Mesenchymal stem cell (in vitro differentiated cells and primary cell): ENCODE measurements at regions not wholly inside any gene's neighbourhood (a gene's known extent, or its start where the extent isn't known, plus 50 kb on each side); places are given as distances from the start of the nearest gene placed in this dataset.

Source experiments
- DNase-seq: peaks from one replicate; pipeline ENCODE4 v3.0.0-alpha.2; 2013
- H2AFZ ChIP-seq: one replicate; pipeline ENCODE4 v1.6.1; 2013; ENCODE audit warnings: low read depth, mild to moderate bottlenecking, control low read depth, inconsistent platforms, low read length, moderate library complexity
- H2AK5ac ChIP-seq: 2 replicates; pipeline ENCODE4 v1.6.1; 2013; ENCODE audit warnings: low read length, moderate library complexity, mild to moderate bottlenecking, inconsistent platforms; ENCODE audit not compliant: severe bottlenecking
- H2BK120ac ChIP-seq: one replicate; pipeline ENCODE4 v1.6.1; 2013; ENCODE audit warnings: low read depth, mild to moderate bottlenecking, inconsistent platforms, low read length, moderate library complexity
- H2BK12ac ChIP-seq, 2 experiments: one replicate each; pipeline ENCODE4 v1.6.1; 2013; ENCODE audit warnings: inconsistent platforms in 2 of 2, low read length in 2 of 2, mild to moderate bottlenecking in 2 of 2, moderate library complexity in 2 of 2, control low read depth in 1 of 2
- H2BK15ac ChIP-seq: one replicate; pipeline ENCODE4 v1.6.1; 2013; ENCODE audit warnings: mild to moderate bottlenecking, low read depth, inconsistent platforms; ENCODE audit not compliant: poor library complexity, severe bottlenecking
- H2BK5ac ChIP-seq: 2 replicates; pipeline ENCODE4 v1.6.1; 2013; ENCODE audit warnings: low read depth, mild to moderate bottlenecking, low read length, control low read depth, inconsistent platforms; ENCODE audit not compliant: poor library complexity, severe bottlenecking
- H3K14ac ChIP-seq, 2 experiments: one replicate each; pipeline ENCODE4 v1.6.1; 2013; ENCODE audit warnings: inconsistent platforms in 2 of 2, low read length in 2 of 2, control low read depth in 1 of 2, mild to moderate bottlenecking in 1 of 2, moderate library complexity in 1 of 2
- H3K18ac ChIP-seq, 2 experiments: one replicate each; pipeline ENCODE4 v1.6.1; 2013; ENCODE audit warnings: inconsistent platforms in 2 of 2, low read length in 2 of 2, control low read depth in 1 of 2, low read depth in 1 of 2, mild to moderate bottlenecking in 1 of 2
- H3K23ac ChIP-seq, 2 experiments: one replicate each; pipeline ENCODE4 v1.6.1; 2013; ENCODE audit warnings: inconsistent platforms in 2 of 2, low read length in 2 of 2, mild to moderate bottlenecking in 2 of 2, moderate library complexity in 2 of 2, control low read depth in 1 of 2
- H3K27ac ChIP-seq: 2 replicates; pipeline ENCODE4 v1.5.1; 2013; ENCODE audit warnings: mild to moderate bottlenecking, moderate library complexity, low read length, control low read depth, inconsistent platforms; ENCODE audit not compliant: poor library complexity, severe bottlenecking
- H3K27me3 ChIP-seq, 2 experiments: 2 replicates each; pipeline versions ENCODE4 v1.6.1 to v1.7.0; 2013; ENCODE audit warnings: low read length in 2 of 2, mild to moderate bottlenecking in 2 of 2, moderate library complexity in 2 of 2, control low read depth in 1 of 2, inconsistent platforms in 1 of 2; ENCODE audit not compliant: control insufficient read depth in 1 of 2, insufficient read depth in 1 of 2
- H3K36me3 ChIP-seq, 2 experiments: 2 replicates each; pipeline versions ENCODE4 v1.6.1 to v1.7.0; 2013; ENCODE audit warnings: low read length in 2 of 2, control low read depth in 1 of 2, inconsistent platforms in 1 of 2, low read depth in 1 of 2, mild to moderate bottlenecking in 1 of 2; ENCODE audit not compliant: insufficient read depth in 2 of 2, control insufficient read depth in 1 of 2
- H3K4ac ChIP-seq, 2 experiments: one replicate each; pipeline ENCODE4 v1.6.1; 2013; ENCODE audit warnings: inconsistent platforms in 2 of 2, low read length in 2 of 2, mild to moderate bottlenecking in 2 of 2, moderate library complexity in 2 of 2, control low read depth in 1 of 2, low read depth in 1 of 2
- H3K4me1 ChIP-seq: 2 replicates; pipeline ENCODE4 v1.6.1; 2013; ENCODE audit warnings: low read depth, low read length, control low read depth; ENCODE audit not compliant: control insufficient read depth, insufficient read depth
- H3K4me2 ChIP-seq: 2 replicates; pipeline ENCODE4 v1.6.1; 2013; ENCODE audit warnings: low read length, mild to moderate bottlenecking, inconsistent platforms; ENCODE audit not compliant: poor library complexity, severe bottlenecking
- H3K4me3 ChIP-seq, 2 experiments: 2 replicates each; pipeline versions ENCODE4 v1.5.1 to v1.7.0; 2013; ENCODE audit warnings: low read length in 2 of 2, mild to moderate bottlenecking in 2 of 2, control low read depth in 1 of 2, low read depth in 1 of 2; ENCODE audit not compliant: insufficient read depth in 1 of 2
- H3K79me1 ChIP-seq: replicated peaks from 2 replicates; pipeline ENCODE4 v1.6.1; 2013; ENCODE audit warnings: mild to moderate bottlenecking, control low read depth, low read length, inconsistent platforms; ENCODE audit not compliant: poor library complexity, severe bottlenecking
- H3K9ac ChIP-seq: 2 replicates; pipeline ENCODE4 v1.7.0; 2013; ENCODE audit warnings: mild to moderate bottlenecking, low read length, moderate library complexity
- H3K9me3 ChIP-seq: 2 replicates; pipeline ENCODE4 v1.7.0; 2013; ENCODE audit warnings: mild to moderate bottlenecking, low read length; ENCODE audit not compliant: control insufficient read depth
- H4K8ac ChIP-seq: one replicate; pipeline ENCODE4 v1.6.1; 2013; ENCODE audit warnings: inconsistent platforms, mild to moderate bottlenecking, low read length, moderate library complexity
- H4K91ac ChIP-seq: one replicate; pipeline ENCODE4 v1.6.1; 2013; ENCODE audit warnings: mild to moderate bottlenecking, low read length, inconsistent platforms
- whole genome bisulfite sequencing: methylation state at CpG from one replicate; pipeline ENCODE4 v1.1.7; 2013; ENCODE audit warnings: mixed read lengths; 5-methylcytosine and 5-hydroxymethylcytosine counted together

- Histone ChIP-seq H4K91ac (no peak overlapping the region), H4K8ac (no peak overlapping the region), H3K27me3 (no peaks in the 10 kb centered on the region), H3K9me3 (no peaks in the 10 kb centered on the region), H3K18ac (no peak overlapping the region), H2BK15ac (no peak overlapping the region), H2AK5ac (no peak overlapping the region), H2BK120ac (no peak overlapping the region), H3K79me1 (no peaks in the 10 kb centered on the region), H2BK5ac (no peak overlapping the region), H3K14ac (no peak overlapping the region), H3K27ac (no peak overlapping the region), H3K9ac (no peak overlapping the region), H3K4me1 (no peaks in the 10 kb centered on the region), H2BK12ac (no peak overlapping the region), H3K23ac (no peak overlapping the region), H3K4me2 (no peak overlapping the region), H3K4me3 (no peak overlapping the region), H3K36me3 (no peaks in the 10 kb centered on the region), H3K4ac (no peak overlapping the region), H2AFZ (no peak overlapping the region)
- DNase-seq: no peak
- WGBS: 98% methylated on average over 2 of the region's 4 CpGs
These were observed 918.7 kb downstream of the CDH11 start for GRCh38 chr16:64203126-64203525.

- no peak overlapping the region for H3K18ac ChIP-seq
- no peaks in the 10 kb centered on the region for H3K9me3 ChIP-seq
- H2BK120ac ChIP-seq: no peak overlapping the region
- no peak overlapping the region for H3K27ac ChIP-seq
- no peak overlapping the region for H4K91ac ChIP-seq
- H3K9ac ChIP-seq: no peak overlapping the region
- H3K4me2 ChIP-seq: no peak overlapping the region
- H3K14ac ChIP-seq: no peak overlapping the region
- no peaks in the 10 kb centered on the region for H3K79me1 ChIP-seq
- H4K8ac ChIP-seq: no peak overlapping the region
- H3K4me1 ChIP-seq: no peaks in the 10 kb centered on the region
- no peak overlapping the region for H2BK15ac ChIP-seq
- WGBS: 87% methylated on average over 3 of the region's 4 CpGs
- no peak overlapping the region for H3K4ac ChIP-seq
- H2AFZ ChIP-seq: no peak overlapping the region
- H2BK5ac ChIP-seq: no peak overlapping the region
- H2AK5ac ChIP-seq: no peak overlapping the region
- H3K27me3 ChIP-seq: no peaks in the 10 kb centered on the region
- no peak overlapping the region for H3K4me3 ChIP-seq
- no peak for DNase-seq
- H2BK12ac ChIP-seq: no peak overlapping the region
- H3K36me3 ChIP-seq: no peaks in the 10 kb centered on the region
- H3K23ac ChIP-seq: no peak overlapping the region
These were observed 919.3 kb downstream of the CDH11 start for GRCh38 chr16:64202571-64202970.

- H3K4me2 ChIP-seq: no peak overlapping the region
- no peaks in the 10 kb centered on the region for H3K4me1 ChIP-seq
These were observed 925.4 kb downstream of the CDH11 start for GRCh38 chr16:64196444-64196843.

GRCh38 chr16:64185954-64186353 is 935.9 kb downstream of the CDH11 start:
- H3K9me3 ChIP-seq: no peaks in the 10 kb centered on the region
- no peaks in the 10 kb centered on the region for H3K79me1 ChIP-seq
- H2AFZ ChIP-seq: no peak overlapping the region
- no peak overlapping the region for H3K27ac ChIP-seq
- no peak overlapping the region for H3K4ac ChIP-seq
- no peak overlapping the region for H3K4me2 ChIP-seq
- DNase-seq: no peak
- no peak overlapping the region for H2BK5ac ChIP-seq
- H3K18ac ChIP-seq: no peak overlapping the region
- no peaks in the 10 kb centered on the region for H3K36me3 ChIP-seq
- no peak overlapping the region for H2BK120ac ChIP-seq
- H3K23ac ChIP-seq: no peak overlapping the region
- no peaks in the 10 kb centered on the region for H3K27me3 ChIP-seq
- no peaks in the 10 kb centered on the region for H3K4me1 ChIP-seq
- no peak overlapping the region for H3K9ac ChIP-seq
- no peak overlapping the region for H4K91ac ChIP-seq
- no peak overlapping the region for H2BK12ac ChIP-seq
- no peak overlapping the region for H4K8ac ChIP-seq
- no peak overlapping the region for H2BK15ac ChIP-seq
- no peak overlapping the region for H3K14ac ChIP-seq
- WGBS: no CpG with 5 or more reads among the region's 3 CpGs
- no peak overlapping the region for H2AK5ac ChIP-seq
- H3K4me3 ChIP-seq: no peak overlapping the region

More at GRCh38 chr16:64196444-64196843, 925.4 kb downstream of the CDH11 start:
- H2AK5ac ChIP-seq: no peak overlapping the region
- no peak overlapping the region for H3K23ac ChIP-seq
- H4K91ac ChIP-seq: no peak overlapping the region
- H3K27me3 ChIP-seq: no peaks in the 10 kb centered on the region
- H2BK12ac ChIP-seq: no peak overlapping the region
- H3K14ac ChIP-seq: no peak overlapping the region
- H4K8ac ChIP-seq: no peak overlapping the region
- H3K4ac ChIP-seq: no peak overlapping the region
- no peaks in the 10 kb centered on the region for H3K36me3 ChIP-seq
- H3K27ac ChIP-seq: no peak overlapping the region
- H3K4me3 ChIP-seq: no peak overlapping the region
- H3K9ac ChIP-seq: no peak overlapping the region
- H3K18ac ChIP-seq: no peak overlapping the region
- no peak overlapping the region for H2BK15ac ChIP-seq
- whole genome bisulfite sequencing: 83% methylated on average over 1 of the region's 1 CpG
- H2BK5ac ChIP-seq: no peak overlapping the region
- no peaks in the 10 kb centered on the region for H3K9me3 ChIP-seq
- H2AFZ ChIP-seq: no peak overlapping the region
- no peaks in the 10 kb centered on the region for H3K79me1 ChIP-seq
- no peak overlapping the region for H2BK120ac ChIP-seq
- peak; percentile 81 for DNase-seq
